ENCODE measurements at regions not wholly inside any gene's neighbourhood (a gene's known extent, or its start where the extent isn't known, plus 50 kb on each side); places are given as distances from the start of the nearest gene placed in this dataset.
A peak's percentile ranks its signal among the peaks of the same experiment; 100 is the strongest.

DNA sequence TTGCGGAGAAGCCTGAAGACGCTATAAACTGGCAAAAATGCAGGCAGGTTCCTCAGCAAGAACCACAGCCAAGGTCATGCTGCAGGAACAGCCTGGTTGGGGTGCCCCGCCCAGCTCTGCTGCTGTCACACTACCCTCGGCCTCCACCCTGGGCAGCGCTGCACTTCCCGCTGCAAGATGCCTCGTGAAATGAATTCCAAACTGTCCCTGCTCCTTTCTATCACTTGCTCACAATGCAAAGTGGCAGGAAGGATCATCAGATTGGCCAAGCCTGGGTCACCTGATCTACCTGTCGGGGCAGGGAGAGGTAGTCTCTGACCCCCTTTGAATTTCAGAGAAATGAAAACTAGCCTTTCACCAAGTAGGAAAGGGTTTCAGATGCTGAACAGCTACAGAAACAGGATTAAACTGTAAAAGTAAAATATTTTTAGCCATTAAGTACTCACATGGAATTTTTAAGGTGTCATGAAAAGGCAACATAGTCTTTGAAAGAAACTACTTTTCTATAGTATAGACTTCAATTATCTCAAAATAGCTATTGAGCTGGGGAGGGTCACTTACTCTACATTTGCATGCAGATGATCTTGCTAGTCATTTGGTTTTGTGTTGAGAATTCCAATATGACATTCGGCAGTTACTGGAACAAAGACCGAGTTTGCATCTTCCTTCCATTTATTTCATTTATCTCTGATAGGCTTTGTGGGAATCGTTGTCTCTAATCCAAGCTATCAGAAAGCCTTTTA, 236.4 kb upstream of the ASCC3 start:
- Histone ChIP-seq H3K4me1 (no peaks in the 10 kb centered on the region), H3K27ac (no peak overlapping the region), H3K4me3 (no peak overlapping the region), H3K36me3 (no peaks in the 10 kb centered on the region), H3K27me3 (no peaks in the 10 kb centered on the region), H3K9me3 (no peaks in the 10 kb centered on the region)
- TF ChIP-seq POLR2A (IDR thresholded peaks at IDR 0.05) = no peak
- TF ChIP-seq POLR2AphosphoS5 (IDR thresholded peaks at IDR 0.05) = no peak
- WGBS, 5 donors = 39 to 59% (median 54%) methylated on average over 11 of the region's 11 CpGs
- peak in 1 of 2 donors; percentile 20 for DNase-seq
- intact Hi-C loops (cut with DNase I; ENCODE audit: low total_unique reads) = no loop called here

DNA sequence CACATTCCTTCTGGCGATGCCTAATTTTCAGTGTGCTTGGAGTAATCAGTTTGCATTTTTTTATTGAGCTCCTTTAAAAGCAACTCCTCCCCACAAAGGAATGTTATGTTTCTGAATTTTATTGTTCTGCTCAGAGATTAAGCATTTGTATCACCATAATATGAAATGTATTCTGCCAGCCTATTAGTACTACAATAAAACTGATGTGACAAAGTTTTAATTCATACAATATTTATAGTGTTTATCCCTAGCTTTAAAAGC, 236.9 kb upstream of the ASCC3 start:
- TF ChIP-seq POLR2AphosphoS5 (IDR thresholded peaks at IDR 0.05) (no peak), POLR2A (IDR thresholded peaks at IDR 0.05) (no peak), EP300 (IDR thresholded peaks at IDR 0.05) (no peak)
- TF ChIP-seq, protein P1, sequence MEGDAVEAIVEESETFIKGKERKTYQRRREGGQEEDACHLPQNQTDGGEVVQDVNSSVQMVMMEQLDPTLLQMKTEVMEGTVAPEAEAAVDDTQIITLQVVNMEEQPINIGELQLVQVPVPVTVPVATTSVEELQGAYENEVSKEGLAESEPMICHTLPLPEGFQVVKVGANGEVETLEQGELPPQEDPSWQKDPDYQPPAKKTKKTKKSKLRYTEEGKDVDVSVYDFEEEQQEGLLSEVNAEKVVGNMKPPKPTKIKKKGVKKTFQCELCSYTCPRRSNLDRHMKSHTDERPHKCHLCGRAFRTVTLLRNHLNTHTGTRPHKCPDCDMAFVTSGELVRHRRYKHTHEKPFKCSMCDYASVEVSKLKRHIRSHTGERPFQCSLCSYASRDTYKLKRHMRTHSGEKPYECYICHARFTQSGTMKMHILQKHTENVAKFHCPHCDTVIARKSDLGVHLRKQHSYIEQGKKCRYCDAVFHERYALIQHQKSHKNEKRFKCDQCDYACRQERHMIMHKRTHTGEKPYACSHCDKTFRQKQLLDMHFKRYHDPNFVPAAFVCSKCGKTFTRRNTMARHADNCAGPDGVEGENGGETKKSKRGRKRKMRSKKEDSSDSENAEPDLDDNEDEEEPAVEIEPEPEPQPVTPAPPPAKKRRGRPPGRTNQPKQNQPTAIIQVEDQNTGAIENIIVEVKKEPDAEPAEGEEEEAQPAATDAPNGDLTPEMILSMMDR (IDR thresholded peaks at IDR 0.05) = no peak
- WGBS, 5 donors = 21 to 40% (median 35%) methylated on average over 1 of the region's 1 CpG

DNA sequence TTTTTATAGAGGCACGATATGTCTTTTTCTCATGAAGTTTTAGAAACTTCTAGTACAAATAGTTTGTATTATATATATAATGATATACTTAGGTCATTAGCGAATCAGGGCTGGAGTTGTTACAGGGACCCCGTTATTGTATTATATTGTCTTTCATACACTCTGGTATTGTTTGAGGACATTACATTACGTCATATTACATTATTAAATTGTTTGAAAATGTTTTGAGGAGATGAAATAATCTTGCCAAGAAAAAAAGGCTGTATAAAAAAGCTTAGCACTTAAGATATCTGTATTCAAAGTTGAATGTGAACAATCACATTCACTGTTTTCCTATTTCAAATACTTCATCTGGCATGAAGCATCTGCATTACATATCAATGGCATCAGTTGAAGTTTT, 239.6 kb upstream of the ASCC3 start:
- no peak for DNase-seq
- no peaks in the 10 kb centered on the region for H3K4me1 ChIP-seq
- no peaks in the 10 kb centered on the region for H3K9me3 ChIP-seq
- H3K36me3 ChIP-seq = no peaks in the 10 kb centered on the region
- no peaks in the 10 kb centered on the region for H3K27me3 ChIP-seq
- H3K27ac ChIP-seq = no peak overlapping the region
- 74 to 81% (median 78%) methylated on average over 4 of the region's 4 CpGs for WGBS, 5 donors
- H3K4me3 ChIP-seq = no peak overlapping the region
- intact Hi-C loops (cut with DNase I; ENCODE audit: low total_unique reads) = no loop called here
- TF ChIP-seq, protein P1 (IDR thresholded peaks at IDR 0.05) = no peak
- no peak for TF ChIP-seq POLR2A (IDR thresholded peaks at IDR 0.05)
- TF ChIP-seq EP300 (IDR thresholded peaks at IDR 0.05) = no peak
- TF ChIP-seq POLR2AphosphoS5 (IDR thresholded peaks at IDR 0.05) = no peak

More for the DNA sequence above, 236.9 kb upstream of the ASCC3 start:
- Histone ChIP-seq H3K9me3 (no peaks in the 10 kb centered on the region), H3K36me3 (no peaks in the 10 kb centered on the region), H3K4me1 (no peaks in the 10 kb centered on the region), H3K27me3 (no peaks in the 10 kb centered on the region), H3K27ac (no peak overlapping the region), H3K4me3 (no peak overlapping the region)
- intact Hi-C loops (cut with DNase I; ENCODE audit: low total_unique reads) = no loop called here
- DNase-seq = no peak

DNA sequence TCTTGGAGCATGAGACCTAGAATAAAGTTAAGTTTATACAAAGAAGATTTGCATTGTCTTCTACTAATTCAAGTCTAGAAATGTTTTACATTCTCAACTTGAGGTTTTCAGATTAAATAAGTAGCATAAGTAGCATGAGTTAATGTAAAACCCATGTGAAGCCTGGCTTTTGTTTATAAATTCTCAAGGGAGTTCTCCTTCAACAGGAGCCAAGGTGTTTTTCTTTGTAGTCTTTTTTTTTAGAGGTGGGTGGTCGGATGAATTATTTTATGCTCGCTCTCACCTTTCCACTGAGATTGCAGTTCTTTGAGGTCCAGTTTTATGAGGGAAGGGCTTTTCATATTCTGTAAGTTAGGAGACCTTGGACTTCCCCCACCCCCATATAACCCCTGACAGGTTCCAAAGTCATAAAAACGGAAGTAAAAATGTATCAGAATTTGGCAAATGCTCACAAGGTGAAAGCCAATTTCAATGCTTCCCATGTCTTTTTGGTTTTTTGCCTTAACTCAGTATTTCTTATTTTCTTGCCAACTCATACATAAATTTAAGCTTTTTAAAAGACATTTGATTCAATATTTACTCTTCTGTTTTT, 244.3 kb upstream of the ASCC3 start:
- Histone ChIP-seq H3K27ac (no peak overlapping the region), H3K4me3 (no peak overlapping the region), H3K36me3 (no peaks in the 10 kb centered on the region), H3K27me3 (no peaks in the 10 kb centered on the region), H3K9me3 (no peaks in the 10 kb centered on the region), H3K4me1 (no peaks in the 10 kb centered on the region)
- no peak for TF ChIP-seq EP300 (IDR thresholded peaks at IDR 0.05)
- TF ChIP-seq POLR2AphosphoS5 (IDR thresholded peaks at IDR 0.05) = no peak
- no peak for TF ChIP-seq POLR2A (IDR thresholded peaks at IDR 0.05)
- TF ChIP-seq, protein P1 (IDR thresholded peaks at IDR 0.05) = no peak
- DNase-seq = no peak
- intact Hi-C loops (cut with DNase I; ENCODE audit: low total_unique reads) = no loop called here
- WGBS, 5 donors = 52 to 63% (median 59%) methylated on average over 3 of the region's 3 CpGs

DNA sequence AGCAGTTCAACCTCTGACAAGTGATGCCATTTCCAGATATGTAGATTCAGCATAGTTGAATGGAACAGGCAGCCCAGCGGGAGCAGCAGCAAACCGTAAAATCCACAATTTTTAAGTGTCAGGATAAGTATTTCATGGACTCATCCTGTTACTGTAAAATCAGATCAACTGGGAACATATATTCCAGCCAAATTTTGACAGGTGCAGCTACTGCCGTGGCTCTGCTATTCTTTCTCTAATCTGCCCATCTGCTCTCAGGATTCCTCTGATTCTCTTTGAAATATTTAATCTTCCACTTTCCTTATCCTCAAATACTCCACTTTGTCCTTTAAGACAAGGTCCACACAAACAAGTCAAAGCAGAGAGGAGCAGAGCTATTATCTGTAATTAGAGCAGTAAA, 245.4 kb upstream of the ASCC3 start:
- no peak for DNase-seq
- Histone ChIP-seq H3K4me1 (no peaks in the 10 kb centered on the region), H3K36me3 (no peaks in the 10 kb centered on the region), H3K27me3 (no peaks in the 10 kb centered on the region), H3K27ac (no peak overlapping the region), H3K9me3 (no peaks in the 10 kb centered on the region), H3K4me3 (no peak overlapping the region)
- intact Hi-C loops (cut with DNase I; ENCODE audit: low total_unique reads) = no loop called here
- TF ChIP-seq POLR2AphosphoS5 (IDR thresholded peaks at IDR 0.05) (no peak), EP300 (IDR thresholded peaks at IDR 0.05) (no peak), POLR2A (IDR thresholded peaks at IDR 0.05) (no peak)
- TF ChIP-seq, protein P1 (IDR thresholded peaks at IDR 0.05) = no peak
- WGBS, 5 donors = 45 to 84% (median 78%) methylated on average over 3 of the region's 3 CpGs
